Kidney (tissue), 13 donors: ENCODE measurements at regions not wholly inside any gene's neighbourhood (a gene's known extent, or its start where the extent isn't known, plus 50 kb on each side); places are given as distances from the start of the nearest gene placed in this dataset.

ENCODE experiments used
- DNase-seq, 5 donors: peaks; one replicate each; pipeline ENCODE4 v3.0.0-alpha.2; 2013 to 2020
- FAIRE-seq: peaks from 2 replicates; lab custom pipeline; 2012; peaks lifted over from hg19 to GRCh38; lab: Jason Lieb, UNC
- H3K27ac ChIP-seq, 2 donors: one replicate each; pipeline ENCODE4 v1.7.0; 2013; ENCODE audit warnings: low read depth in 2 of 2, low read length in 2 of 2, inconsistent platforms in 1 of 2
- H3K27me3 ChIP-seq: one replicate; pipeline ENCODE4 v1.7.1; 2013; ENCODE audit warnings: low read length, inconsistent platforms; ENCODE audit not compliant: control insufficient read depth, insufficient read depth
- H3K36me3 ChIP-seq, 3 donors: one replicate each; pipeline versions ENCODE4 v1.7.0 to v1.7.1; 2013; ENCODE audit warnings: low read length in 3 of 3, control low read depth in 1 of 3, inconsistent platforms in 1 of 3; ENCODE audit not compliant: insufficient read depth in 3 of 3, control insufficient read depth in 2 of 3
- H3K4me1 ChIP-seq, 3 donors: one replicate each; pipeline versions ENCODE4 v1.7.0 to v1.7.1; 2013; ENCODE audit warnings: low read length in 3 of 3, inconsistent platforms in 1 of 3, low read depth in 1 of 3; ENCODE audit not compliant: control insufficient read depth in 2 of 3, insufficient read depth in 2 of 3
- H3K4me3 ChIP-seq, 3 donors: one replicate each; pipeline versions ENCODE4 v1.7.0 to v1.8.1; 2013; ENCODE audit warnings: low read length in 3 of 3, control low read depth in 1 of 3, inconsistent platforms in 1 of 3
- H3K9ac ChIP-seq, 3 donors: one replicate each; pipeline versions ENCODE4 v1.7.0 to v1.7.1; 2013; ENCODE audit warnings: low read length in 3 of 3, control low read depth in 1 of 3, inconsistent platforms in 1 of 3
- H3K9me3 ChIP-seq, 3 donors: one replicate each; pipeline versions ENCODE4 v1.7.0 to v1.7.1; 2013; ENCODE audit warnings: low read length in 3 of 3, control low read depth in 1 of 3, inconsistent platforms in 1 of 3; ENCODE audit not compliant: control insufficient read depth in 2 of 3, insufficient read depth in 1 of 3
- intact Hi-C: fragments of 100-400 bp; cut with DNase I; formaldehyde crosslinking; loops from one replicate; pipeline ENCODE4 v1.11.1; 2022
- TF ChIP-seq, protein P1 (sequence below): IDR thresholded peaks from 3 replicates; pipeline ENCODE4 v1.5.1; 2012; ENCODE audit warnings: mild to moderate bottlenecking, moderate library complexity, borderline replicate concordance; ENCODE audit not compliant: insufficient read depth; ENCODE audit errors: extremely low read depth
- donor health status: control.
- donor health status: control.
- donor health status: control.
- donor health status: control.
- donor health status: control.
- donor health status: DM: yes; HTN: yes; CAD: no.
- donor health status: Normal renal cell carcinoma (clear cell type).

- DNase-seq (no peak), FAIRE-seq (no peak)
- Histone ChIP-seq H3K9me3 (peaks cover 0 to 3% (median 0%) of the 10 kb centered on the region in 3 donors), H3K4me3 (no peak overlapping the region), H3K9ac (no peak overlapping the region), H3K27me3 (no peaks in the 10 kb centered on the region), H3K4me1 (no peaks in the 10 kb centered on the region), H3K27ac (no peak overlapping the region), H3K36me3 (no peaks in the 10 kb centered on the region)
- intact Hi-C loops: no loop called here
- TF ChIP-seq, protein P1, sequence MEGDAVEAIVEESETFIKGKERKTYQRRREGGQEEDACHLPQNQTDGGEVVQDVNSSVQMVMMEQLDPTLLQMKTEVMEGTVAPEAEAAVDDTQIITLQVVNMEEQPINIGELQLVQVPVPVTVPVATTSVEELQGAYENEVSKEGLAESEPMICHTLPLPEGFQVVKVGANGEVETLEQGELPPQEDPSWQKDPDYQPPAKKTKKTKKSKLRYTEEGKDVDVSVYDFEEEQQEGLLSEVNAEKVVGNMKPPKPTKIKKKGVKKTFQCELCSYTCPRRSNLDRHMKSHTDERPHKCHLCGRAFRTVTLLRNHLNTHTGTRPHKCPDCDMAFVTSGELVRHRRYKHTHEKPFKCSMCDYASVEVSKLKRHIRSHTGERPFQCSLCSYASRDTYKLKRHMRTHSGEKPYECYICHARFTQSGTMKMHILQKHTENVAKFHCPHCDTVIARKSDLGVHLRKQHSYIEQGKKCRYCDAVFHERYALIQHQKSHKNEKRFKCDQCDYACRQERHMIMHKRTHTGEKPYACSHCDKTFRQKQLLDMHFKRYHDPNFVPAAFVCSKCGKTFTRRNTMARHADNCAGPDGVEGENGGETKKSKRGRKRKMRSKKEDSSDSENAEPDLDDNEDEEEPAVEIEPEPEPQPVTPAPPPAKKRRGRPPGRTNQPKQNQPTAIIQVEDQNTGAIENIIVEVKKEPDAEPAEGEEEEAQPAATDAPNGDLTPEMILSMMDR: no peak
Observed at GRCh38 chr15:91679447-91679846, 174.1 kb upstream of the SLCO3A1 start.

DNA sequence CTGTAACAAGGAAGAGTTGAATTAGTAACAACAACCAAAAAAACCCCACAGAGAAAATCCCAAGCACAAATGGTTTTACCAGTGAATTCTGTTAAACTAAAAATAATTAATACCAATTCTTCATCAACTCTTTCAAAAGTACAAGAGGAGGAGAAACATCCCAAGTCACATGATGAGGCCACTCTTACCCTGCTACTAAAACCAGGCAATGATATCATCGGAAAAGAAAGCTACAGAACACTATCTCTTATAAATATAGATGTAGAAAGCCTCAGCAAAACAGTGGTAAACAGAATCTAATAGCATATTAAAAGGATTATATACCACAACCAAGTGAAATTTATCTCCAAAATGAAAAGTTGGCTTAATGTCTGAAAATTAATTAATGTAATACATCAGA lies 168.1 kb upstream of the SLCO3A1 start:
- Histone ChIP-seq H3K27me3 (no peaks in the 10 kb centered on the region), H3K27ac (no peak overlapping the region), H3K9me3 (no peaks in the 10 kb centered on the region), H3K36me3 (no peaks in the 10 kb centered on the region), H3K9ac (no peak overlapping the region), H3K4me1 (no peaks in the 10 kb centered on the region), H3K4me3 (no peak overlapping the region)
- intact Hi-C loops: no loop called here
- TF ChIP-seq, protein P1: no peak
- FAIRE-seq (no peak), DNase-seq (no peak)

GRCh38 chr15:91688811-91689210 lies 164.7 kb upstream of the SLCO3A1 start:
- H3K27me3 ChIP-seq: no peaks in the 10 kb centered on the region
- no peaks in the 10 kb centered on the region for H3K36me3 ChIP-seq
- TF ChIP-seq, protein P1: no peak
- intact Hi-C loops: no loop called here
- no peak overlapping the region for H3K27ac ChIP-seq
- no peak for FAIRE-seq
- H3K9me3 ChIP-seq: no peaks in the 10 kb centered on the region
- DNase-seq: no peak
- H3K9ac ChIP-seq: no peak overlapping the region
- H3K4me1 ChIP-seq: no peaks in the 10 kb centered on the region
- no peak overlapping the region for H3K4me3 ChIP-seq

GRCh38 chr15:91689377-91689776 lies 164.1 kb upstream of the SLCO3A1 start:
- Histone ChIP-seq H3K9ac (no peak overlapping the region), H3K4me3 (no peak overlapping the region), H3K27ac (no peak overlapping the region), H3K27me3 (no peaks in the 10 kb centered on the region), H3K4me1 (no peaks in the 10 kb centered on the region), H3K36me3 (no peaks in the 10 kb centered on the region), H3K9me3 (no peaks in the 10 kb centered on the region)
- TF ChIP-seq, protein P1: no peak
- intact Hi-C loops: no loop called here
- DNase-seq (no peak), FAIRE-seq (no peak)
